ENCODE measurements at regions not wholly inside any gene's neighbourhood (a gene's known extent, or its start where the extent isn't known, plus 50 kb on each side); places are given as distances from the start of the nearest gene placed in this dataset.

GRCh38 chr18:30081122-30081521, 961.4 kb downstream of the DSC3 start:
- no peak for TF ChIP-seq CTCF (IDR thresholded peaks at IDR 0.05)
- no peak for TF ChIP-seq POLR2A (IDR thresholded peaks at IDR 0.05)

All from lower leg skin (tissue), 3 donors.